Ascending aorta (tissue), 2 donors: ENCODE measurements at regions not wholly inside any gene's neighbourhood (a gene's known extent, or its start where the extent isn't known, plus 50 kb on each side); places are given as distances from the start of the nearest gene placed in this dataset.

Experiments
- DNase-seq, 2 donors: peaks; one replicate each; pipeline ENCODE4 v3.0.0-alpha.2; 2019; ENCODE audit warnings: low spot score in 2 of 2
- H3K27ac ChIP-seq, 2 donors: fragments of 200-600 bp; sonication (generic); one replicate each; pipeline ENCODE4 v1.5.1; 2016 to 2017; ENCODE audit warnings: mild to moderate bottlenecking in 1 of 2
- H3K27me3 ChIP-seq: fragments of 200-600 bp; sonication (generic); one replicate; pipeline ENCODE4 v1.5.1; 2017
- H3K36me3 ChIP-seq, 2 donors: fragments of 200-600 bp; sonication (generic); one replicate each; pipeline ENCODE4 v1.5.1; 2016
- H3K4me1 ChIP-seq, 2 donors: fragments of 200-600 bp; sonication (generic); one replicate each; pipeline ENCODE4 v1.5.1; 2016 to 2017; ENCODE audit warnings: mild to moderate bottlenecking in 1 of 2
- H3K4me3 ChIP-seq, 2 donors: fragments of 200-600 bp; sonication (generic); one replicate each; pipeline ENCODE4 v1.5.1; 2016 to 2017; ENCODE audit warnings: mild to moderate bottlenecking in 1 of 2
- H3K9me3 ChIP-seq, 2 donors: fragments of 200-600 bp; sonication (generic); one replicate each; pipeline ENCODE4 v1.5.1; 2016
- intact Hi-C: fragments of 100-400 bp; cut with DNase I; formaldehyde crosslinking; loops from one replicate; pipeline ENCODE4 v1.15.1; 2023
- TF ChIP-seq, protein P1 (sequence below), 3 experiments: fragments of 200-600 bp in 2 of 3; fragments of 450-650 bp in 1 of 3; sonication (generic) in 2 of 3; IDR thresholded peaks; one replicate each; pipeline ENCODE4 v1.5.1; 2016 to 2019; ENCODE audit warnings: antibody characterized with exemption in 3 of 3, mild to moderate bottlenecking in 1 of 3, moderate library complexity in 1 of 3

DNA sequence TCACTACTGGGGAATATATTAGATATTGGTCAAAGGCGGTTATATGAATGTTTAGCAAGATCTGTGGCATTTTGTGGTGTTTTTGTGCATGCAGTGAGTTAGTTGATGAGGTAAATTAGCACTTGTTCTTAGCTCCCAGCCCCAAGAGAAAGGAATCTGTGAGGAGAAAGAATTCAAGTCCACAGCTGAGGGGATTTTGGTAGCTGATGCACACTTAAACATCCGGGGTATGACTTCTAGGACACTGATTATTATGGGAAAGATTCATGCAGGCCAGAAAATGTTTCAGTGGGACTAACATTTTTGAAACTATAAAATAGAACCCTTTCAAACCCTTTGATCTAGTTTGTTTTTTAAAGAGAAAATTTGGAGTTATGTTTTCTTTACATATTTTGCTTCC is 118.2 kb upstream of the RPS23 start:
- intact Hi-C loops: loop anchor here (2.0 to 5.0 kb wide), 2 partner anchors 40 to 84 kb away; no protein-coding TSS in a partner anchor
- Histone ChIP-seq H3K27me3 (no peaks in the 10 kb centered on the region), H3K36me3 (no peaks in the 10 kb centered on the region), H3K9me3 (no peaks in the 10 kb centered on the region), H3K4me3 (no peak overlapping the region), H3K27ac (peak overlapping the region; percentile 77 to 80), H3K4me1 (peaks cover 4 to 16% of the 10 kb centered on the region in 2 donors)
- no peak for DNase-seq
- TF ChIP-seq, protein P1, sequence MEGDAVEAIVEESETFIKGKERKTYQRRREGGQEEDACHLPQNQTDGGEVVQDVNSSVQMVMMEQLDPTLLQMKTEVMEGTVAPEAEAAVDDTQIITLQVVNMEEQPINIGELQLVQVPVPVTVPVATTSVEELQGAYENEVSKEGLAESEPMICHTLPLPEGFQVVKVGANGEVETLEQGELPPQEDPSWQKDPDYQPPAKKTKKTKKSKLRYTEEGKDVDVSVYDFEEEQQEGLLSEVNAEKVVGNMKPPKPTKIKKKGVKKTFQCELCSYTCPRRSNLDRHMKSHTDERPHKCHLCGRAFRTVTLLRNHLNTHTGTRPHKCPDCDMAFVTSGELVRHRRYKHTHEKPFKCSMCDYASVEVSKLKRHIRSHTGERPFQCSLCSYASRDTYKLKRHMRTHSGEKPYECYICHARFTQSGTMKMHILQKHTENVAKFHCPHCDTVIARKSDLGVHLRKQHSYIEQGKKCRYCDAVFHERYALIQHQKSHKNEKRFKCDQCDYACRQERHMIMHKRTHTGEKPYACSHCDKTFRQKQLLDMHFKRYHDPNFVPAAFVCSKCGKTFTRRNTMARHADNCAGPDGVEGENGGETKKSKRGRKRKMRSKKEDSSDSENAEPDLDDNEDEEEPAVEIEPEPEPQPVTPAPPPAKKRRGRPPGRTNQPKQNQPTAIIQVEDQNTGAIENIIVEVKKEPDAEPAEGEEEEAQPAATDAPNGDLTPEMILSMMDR (IDR thresholded peaks at IDR 0.05): no peak

DNA sequence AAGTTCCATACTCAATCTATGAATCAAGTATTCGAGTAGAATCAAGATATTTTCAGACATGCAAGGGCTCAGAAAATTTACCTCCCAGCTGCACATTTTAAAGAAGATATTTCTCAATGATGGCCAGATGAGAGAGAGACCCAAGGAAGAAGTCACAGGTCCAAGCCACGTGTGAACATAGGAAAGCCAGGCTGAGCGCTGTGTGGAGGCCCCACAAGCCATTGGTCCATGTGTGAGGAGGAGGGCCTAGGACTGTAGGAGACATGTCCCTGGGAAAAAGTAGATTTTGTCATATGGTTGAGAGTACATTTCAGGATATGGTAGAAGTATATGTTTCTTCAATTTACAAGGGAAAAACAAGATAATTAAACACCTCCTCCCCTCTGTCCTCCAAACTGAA is 115.8 kb upstream of the RPS23 start:
- TF ChIP-seq, protein P1 (IDR thresholded peaks at IDR 0.05): no peak
- intact Hi-C loops: no loop called here
- Histone ChIP-seq H3K4me1 (peaks cover 4 to 19% of the 10 kb centered on the region in 2 donors), H3K9me3 (no peaks in the 10 kb centered on the region), H3K27ac (no peak overlapping the region), H3K4me3 (no peak overlapping the region), H3K27me3 (no peaks in the 10 kb centered on the region), H3K36me3 (no peaks in the 10 kb centered on the region)
- no peak for DNase-seq

- H3K36me3 ChIP-seq: no peaks in the 10 kb centered on the region
- intact Hi-C loops: no loop called here
- H3K27me3 ChIP-seq: no peaks in the 10 kb centered on the region
- no peaks in the 10 kb centered on the region for H3K9me3 ChIP-seq
- peak overlapping the region in 1 of 2 donors; percentile 81 for H3K27ac ChIP-seq
- TF ChIP-seq, protein P1 (IDR thresholded peaks at IDR 0.05): no peak
- H3K4me3 ChIP-seq: no peak overlapping the region
- DNase-seq: no peak
- peaks cover 0 to 6% of the 10 kb centered on the region in 2 donors for H3K4me1 ChIP-seq
Observed at GRCh38 chr5:82390088-82390487, 111.9 kb upstream of the RPS23 start.

GRCh38 chr5:82389347-82389746 is 111.2 kb upstream of the RPS23 start:
- TF ChIP-seq, protein P1 (IDR thresholded peaks at IDR 0.05): no peak
- no peak for DNase-seq
- Histone ChIP-seq H3K4me3 (peak overlapping the region; percentile 18 to 32), H3K9me3 (no peaks in the 10 kb centered on the region), H3K36me3 (no peaks in the 10 kb centered on the region), H3K27me3 (no peaks in the 10 kb centered on the region), H3K4me1 (peaks cover 0 to 6% of the 10 kb centered on the region in 2 donors), H3K27ac (peak overlapping the region; percentile 81 to 83)
- intact Hi-C loops: no loop called here

- no peak overlapping the region for H3K4me3 ChIP-seq
- no peaks in the 10 kb centered on the region for H3K9me3 ChIP-seq
- H3K27me3 ChIP-seq: no peaks in the 10 kb centered on the region
- peak overlapping the region; percentile 81 to 83 for H3K27ac ChIP-seq
- TF ChIP-seq, protein P1 (IDR thresholded peaks at IDR 0.05): no peak
- peaks cover 0 to 6% of the 10 kb centered on the region in 2 donors for H3K4me1 ChIP-seq
- H3K36me3 ChIP-seq: no peaks in the 10 kb centered on the region
- intact Hi-C loops: no loop called here
- DNase-seq: no peak
Observed at GRCh38 chr5:82388181-82388580, 110.0 kb upstream of the RPS23 start.

- H3K4me3 ChIP-seq: no peak overlapping the region
- intact Hi-C loops: no loop called here
Observed at GRCh38 chr5:82387819-82388166, 109.6 kb upstream of the RPS23 start.

More at GRCh38 chr5:82387819-82388166, 109.6 kb upstream of the RPS23 start:
- TF ChIP-seq, protein P1 (IDR thresholded peaks at IDR 0.05): no peak
- DNase-seq: no peak
- Histone ChIP-seq H3K27me3 (no peaks in the 10 kb centered on the region), H3K9me3 (no peaks in the 10 kb centered on the region), H3K27ac (peak overlapping the region; percentile 81 to 83), H3K36me3 (no peaks in the 10 kb centered on the region), H3K4me1 (peaks cover 0 to 6% of the 10 kb centered on the region in 2 donors)
